Naive thymus-derived CD8-positive, alpha-beta T cell (primary cell): ENCODE measurements at regions not wholly inside any gene's neighbourhood (a gene's known extent, or its start where the extent isn't known, plus 50 kb on each side); places are given as distances from the start of the nearest gene placed in this dataset.

Source experiments
- ATAC-seq, 2 donors: fragments of 150-1000 bp; cut with Tn5 transposase in 1 of 2; sonication (Bioruptor Pico), chemical (Tn5 transposase) in 1 of 2; 1 replicate in 1 of 2; 2 replicates in 1 of 2; pipeline ENCODE4 v1.10.0; 2021; ENCODE audit warnings: mild to moderate bottlenecking in 2 of 2, moderate library complexity in 2 of 2
- POLR2A ChIA-PET: fragments of 350-600 bp; sonication (Branson Sonifier 250); formaldehyde crosslinking; loops from one replicate; lab custom pipeline; 2021; ENCODE audit warnings: antibody characterized with exemption; lab: Charles Lee
- DNase-seq, 10 donors: peaks; one replicate each; pipeline versions ENCODE4 v3.0.0 to v3.0.0-alpha.2; 2020 to 2022
- H3K27ac Mint-ChIP-seq, 10 donors: one replicate each; pipeline ENCODE4 v1.8.0; 2020 to 2022; ENCODE audit warnings: mild to moderate bottlenecking in 10 of 10, mixed read lengths in 10 of 10, moderate library complexity in 4 of 10, inconsistent platforms in 1 of 10
- H3K27me3 Mint-ChIP-seq, 5 donors: one replicate each; pipeline ENCODE4 v1.8.0; 2021 to 2022; ENCODE audit warnings: mixed read lengths in 5 of 5
- H3K36me3 Mint-ChIP-seq, 3 donors: one replicate each; pipeline ENCODE4 v1.8.0; 2020 to 2022; ENCODE audit warnings: mixed read lengths in 3 of 3, mild to moderate bottlenecking in 2 of 3, inconsistent platforms in 1 of 3
- H3K4me1 Mint-ChIP-seq, 4 donors: one replicate each; pipeline ENCODE4 v1.8.0; 2021 to 2022; ENCODE audit warnings: mixed read lengths in 4 of 4
- H3K4me3 Mint-ChIP-seq, 10 donors: one replicate each; pipeline ENCODE4 v1.8.0; 2020 to 2022; ENCODE audit warnings: mild to moderate bottlenecking in 10 of 10, mixed read lengths in 10 of 10, moderate library complexity in 6 of 10, inconsistent platforms in 1 of 10
- H3K9me3 Mint-ChIP-seq, 9 donors: one replicate each; pipeline ENCODE4 v1.8.0; 2020 to 2022; ENCODE audit warnings: mixed read lengths in 9 of 9, mild to moderate bottlenecking in 3 of 9, inconsistent platforms in 1 of 9, moderate library complexity in 1 of 9

GRCh38 chr5:52674815-52675545 lies 112.7 kb upstream of the ITGA1 start:
- peak overlapping the region in 1 of 10 donors; percentile 35 for H3K27ac Mint-ChIP-seq
- H3K4me3 Mint-ChIP-seq: no peak overlapping the region
- peaks cover 0 to 7% (median 0%) of the 10 kb centered on the region in 5 donors for H3K27me3 Mint-ChIP-seq
- POLR2A ChIA-PET: no interaction called here
- ATAC-seq (no peak), DNase-seq (no peak)
- H3K36me3 Mint-ChIP-seq: no peaks in the 10 kb centered on the region
- peaks cover 0 to 3% (median 0%) of the 10 kb centered on the region in 9 donors for H3K9me3 Mint-ChIP-seq
- peaks cover 4 to 23% (median 16%) of the 10 kb centered on the region in 4 donors for H3K4me1 Mint-ChIP-seq

- no peak overlapping the region for H3K4me3 Mint-ChIP-seq
- ATAC-seq: no peak
- peaks cover 0 to 2% (median 0%) of the 10 kb centered on the region in 4 donors for H3K4me1 Mint-ChIP-seq
- no peak for DNase-seq
- peaks cover 0 to 5% (median 0%) of the 10 kb centered on the region in 3 donors for H3K36me3 Mint-ChIP-seq
- no peak overlapping the region for H3K27ac Mint-ChIP-seq
- no peaks in the 10 kb centered on the region for H3K9me3 Mint-ChIP-seq
- H3K27me3 Mint-ChIP-seq: peaks cover 0 to 6% (median 0%) of the 10 kb centered on the region in 5 donors
- POLR2A ChIA-PET: no interaction called here
Observed at GRCh38 chr5:52682492-52682891, 105.2 kb upstream of the ITGA1 start.

GRCh38 chr5:52684051-52684450 lies 103.7 kb upstream of the ITGA1 start:
- ATAC-seq (no peak), DNase-seq (no peak)
- Mint-ChIP-seq H3K4me3 (peak overlapping the region in 1 of 10 donors; percentile 34), H3K27me3 (peaks cover 0 to 6% (median 0%) of the 10 kb centered on the region in 5 donors), H3K9me3 (no peaks in the 10 kb centered on the region), H3K36me3 (peaks cover 0 to 5% (median 0%) of the 10 kb centered on the region in 3 donors), H3K4me1 (peaks cover 0 to 2% (median 0%) of the 10 kb centered on the region in 4 donors), H3K27ac (no peak overlapping the region)
- POLR2A ChIA-PET: no interaction called here

- Mint-ChIP-seq H3K27ac (no peak overlapping the region), H3K4me3 (no peak overlapping the region), H3K27me3 (no peaks in the 10 kb centered on the region), H3K36me3 (peaks cover 0 to 5% (median 0%) of the 10 kb centered on the region in 3 donors), H3K4me1 (peaks cover 0 to 2% (median 0%) of the 10 kb centered on the region in 4 donors), H3K9me3 (no peaks in the 10 kb centered on the region)
- POLR2A ChIA-PET: no interaction called here
- DNase-seq: no peak
- ATAC-seq: no peak
Observed at GRCh38 chr5:52685566-52685965, 102.2 kb upstream of the ITGA1 start.

- DNase-seq (no peak), ATAC-seq (no peak)
- Mint-ChIP-seq H3K27me3 (no peaks in the 10 kb centered on the region), H3K27ac (no peak overlapping the region), H3K9me3 (no peaks in the 10 kb centered on the region), H3K36me3 (peaks cover 0 to 5% (median 0%) of the 10 kb centered on the region in 3 donors), H3K4me1 (peaks cover 0 to 2% (median 0%) of the 10 kb centered on the region in 4 donors), H3K4me3 (no peak overlapping the region)
- POLR2A ChIA-PET: no interaction called here
Observed at GRCh38 chr5:52685971-52686370, 101.7 kb upstream of the ITGA1 start.

- POLR2A ChIA-PET: no interaction called here
- H3K4me1 Mint-ChIP-seq: peaks cover 4 to 10% (median 6%) of the 10 kb centered on the region in 4 donors
Observed at GRCh38 chr5:52690236-52690768, 97.4 kb upstream of the ITGA1 start.

GRCh38 chr5:52692039-52692438 lies 95.7 kb upstream of the ITGA1 start:
- Mint-ChIP-seq H3K27ac (no peak overlapping the region), H3K36me3 (no peaks in the 10 kb centered on the region), H3K4me3 (no peak overlapping the region), H3K4me1 (peaks cover 4 to 10% (median 6%) of the 10 kb centered on the region in 4 donors), H3K27me3 (no peaks in the 10 kb centered on the region), H3K9me3 (no peaks in the 10 kb centered on the region)
- no peak for ATAC-seq
- DNase-seq: no peak
- POLR2A ChIA-PET: no interaction called here

More at GRCh38 chr5:52690236-52690768, 97.4 kb upstream of the ITGA1 start:
- Mint-ChIP-seq H3K9me3 (no peaks in the 10 kb centered on the region), H3K36me3 (no peaks in the 10 kb centered on the region), H3K4me3 (no peak overlapping the region), H3K27me3 (no peaks in the 10 kb centered on the region), H3K27ac (peak overlapping the region in 1 of 10 donors; percentile 26)
- no peak for ATAC-seq
- no peak for DNase-seq

GRCh38 chr5:52692606-52693005 lies 95.1 kb upstream of the ITGA1 start:
- Mint-ChIP-seq H3K36me3 (no peaks in the 10 kb centered on the region), H3K27ac (no peak overlapping the region), H3K4me3 (no peak overlapping the region), H3K9me3 (peaks cover 0 to 2% (median 0%) of the 10 kb centered on the region in 9 donors), H3K4me1 (peaks cover 4 to 10% (median 6%) of the 10 kb centered on the region in 4 donors), H3K27me3 (no peaks in the 10 kb centered on the region)
- no peak for DNase-seq
- ATAC-seq: no peak
- POLR2A ChIA-PET: interaction anchor here (0.5 to 1.0 kb wide), 2 partner anchors 222 to 417 kb away, joined by 3 to 5 read pairs; no protein-coding TSS in a partner anchor

- DNase-seq: peak in 7 of 10 donors; percentile 6 to 65 (median 22)
- Mint-ChIP-seq H3K4me1 (peaks cover 4 to 10% (median 6%) of the 10 kb centered on the region in 4 donors), H3K27me3 (no peaks in the 10 kb centered on the region), H3K4me3 (no peak overlapping the region), H3K27ac (peak overlapping the region in 2 of 10 donors; percentile 6 to 38), H3K36me3 (no peaks in the 10 kb centered on the region), H3K9me3 (peaks cover 0 to 2% (median 0%) of the 10 kb centered on the region in 9 donors)
- POLR2A ChIA-PET: interaction anchor here (0.5 to 1.0 kb wide), 2 partner anchors 221 to 416 kb away, joined by 3 to 5 read pairs; no protein-coding TSS in a partner anchor
- peak; percentile 38 to 62 for ATAC-seq
Observed at GRCh38 chr5:52693280-52693679, 94.4 kb upstream of the ITGA1 start.

- POLR2A ChIA-PET: interaction anchor here (1.0 kb wide), 1 partner anchor 221 kb away, joined by 5 read pairs; no protein-coding TSS in a partner anchor
Observed at GRCh38 chr5:52693836-52694235, 93.9 kb upstream of the ITGA1 start.

GRCh38 chr5:52694648-52695047 lies 93.1 kb upstream of the ITGA1 start:
- H3K27me3 Mint-ChIP-seq: no peaks in the 10 kb centered on the region
- POLR2A ChIA-PET: no interaction called here
- no peaks in the 10 kb centered on the region for H3K36me3 Mint-ChIP-seq
- no peak overlapping the region for H3K4me3 Mint-ChIP-seq
- DNase-seq: no peak
- no peak for ATAC-seq
- H3K4me1 Mint-ChIP-seq: peaks cover 4 to 10% (median 6%) of the 10 kb centered on the region in 4 donors
- H3K27ac Mint-ChIP-seq: no peak overlapping the region
- peaks cover 0 to 2% (median 0%) of the 10 kb centered on the region in 9 donors for H3K9me3 Mint-ChIP-seq

More at GRCh38 chr5:52693836-52694235, 93.9 kb upstream of the ITGA1 start:
- no peak for ATAC-seq
- Mint-ChIP-seq H3K4me3 (no peak overlapping the region), H3K9me3 (peaks cover 0 to 2% (median 0%) of the 10 kb centered on the region in 9 donors), H3K27me3 (no peaks in the 10 kb centered on the region), H3K27ac (no peak overlapping the region), H3K4me1 (peaks cover 4 to 10% (median 6%) of the 10 kb centered on the region in 4 donors), H3K36me3 (no peaks in the 10 kb centered on the region)
- no peak for DNase-seq

- POLR2A ChIA-PET: no interaction called here
- Mint-ChIP-seq H3K27me3 (peaks cover 0 to 3% (median 0%) of the 10 kb centered on the region in 5 donors), H3K4me1 (peaks cover 8 to 25% (median 20%) of the 10 kb centered on the region in 4 donors), H3K36me3 (no peaks in the 10 kb centered on the region), H3K27ac (peak overlapping the region in 2 of 10 donors; percentile 4 to 12), H3K9me3 (no peaks in the 10 kb centered on the region), H3K4me3 (no peak overlapping the region)
- ATAC-seq (no peak), DNase-seq (no peak)
Observed at GRCh38 chr5:52702877-52703276, 84.8 kb upstream of the ITGA1 start.

GRCh38 chr5:52703321-52703720 lies 84.4 kb upstream of the ITGA1 start:
- peak overlapping the region in 2 of 10 donors; percentile 4 to 12 for H3K27ac Mint-ChIP-seq
- no peaks in the 10 kb centered on the region for H3K36me3 Mint-ChIP-seq
- peaks cover 0 to 4% (median 0%) of the 10 kb centered on the region in 5 donors for H3K27me3 Mint-ChIP-seq
- peaks cover 9 to 26% (median 20%) of the 10 kb centered on the region in 4 donors for H3K4me1 Mint-ChIP-seq
- POLR2A ChIA-PET: no interaction called here
- H3K9me3 Mint-ChIP-seq: no peaks in the 10 kb centered on the region
- no peak for ATAC-seq
- no peak overlapping the region for H3K4me3 Mint-ChIP-seq
- no peak for DNase-seq
